NCI-H1930 (cell line): ENCODE measurements at regions not wholly inside any gene's neighbourhood (a gene's known extent, or its start where the extent isn't known, plus 50 kb on each side); places are given as distances from the start of the nearest gene placed in this dataset.

ENCODE experiments used
- DNase-seq, 2 experiments: peaks; one replicate each; lab custom pipeline; 2025; lab: John Stamatoyannopoulos, UW

DNA sequence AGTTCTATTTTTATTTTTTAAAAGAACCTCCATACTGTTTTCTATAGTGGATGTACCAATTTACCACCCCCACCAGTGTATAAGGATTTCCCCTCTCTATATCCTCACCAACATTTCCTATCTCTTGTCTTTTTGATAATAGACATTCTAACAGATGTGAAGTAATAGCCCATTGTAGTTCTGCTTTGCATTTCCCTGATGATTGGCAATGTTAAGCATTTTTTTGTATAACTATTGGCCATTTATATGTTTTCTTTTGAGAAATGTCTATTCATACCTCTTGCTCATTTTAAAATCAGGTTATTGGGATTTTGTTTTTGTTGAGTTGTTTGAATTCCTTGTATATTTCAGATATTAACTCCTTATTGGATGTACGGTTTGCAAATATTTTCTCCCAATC lies 251.1 kb upstream of the HTR2C start:
- no peak for DNase-seq

DNA sequence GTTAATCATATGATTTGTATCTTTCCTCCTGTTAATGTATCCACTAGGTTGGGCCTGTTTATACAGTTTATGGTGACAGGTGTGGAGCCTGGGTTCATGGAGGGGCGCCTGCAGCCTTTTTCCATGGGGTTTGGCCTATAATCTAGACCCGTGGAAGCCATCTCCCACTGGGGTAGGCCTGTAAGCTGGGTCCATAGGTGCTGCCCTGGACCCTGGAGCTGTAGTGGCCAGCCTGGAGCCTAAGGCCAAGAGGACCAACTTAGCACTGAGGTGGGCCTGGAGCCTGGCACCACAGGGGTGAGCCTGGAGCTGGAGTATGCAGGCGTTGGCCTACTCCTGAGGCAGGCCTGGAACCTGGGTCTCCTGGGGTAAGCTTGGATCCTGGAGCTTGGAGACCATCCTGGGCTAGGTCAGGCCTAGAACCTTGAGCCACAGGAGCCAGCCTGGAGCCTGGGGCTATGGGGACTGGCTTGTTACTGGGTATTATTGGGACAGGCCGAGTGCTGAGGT lies 249.4 kb upstream of the HTR2C start:
- no peak for DNase-seq

DNA sequence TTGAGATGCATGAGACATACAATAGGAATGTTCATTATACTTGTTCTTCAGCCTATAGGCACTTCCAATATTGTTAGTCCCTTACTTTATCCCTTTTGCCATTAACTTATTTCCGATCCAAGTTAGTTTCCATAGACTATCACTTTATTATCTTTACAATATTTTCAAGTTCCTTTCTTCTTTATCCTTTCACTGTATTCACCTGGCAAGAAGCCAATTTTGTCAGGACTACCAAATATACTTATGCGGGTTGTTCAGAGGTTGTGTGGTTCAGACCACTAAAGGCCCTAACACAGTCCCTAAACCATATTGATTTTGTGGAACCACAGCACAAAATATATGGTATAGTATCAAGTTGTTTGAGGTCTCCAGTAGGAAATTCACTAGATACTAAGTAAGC lies 245.0 kb upstream of the HTR2C start:
- DNase-seq = no peak

DNA sequence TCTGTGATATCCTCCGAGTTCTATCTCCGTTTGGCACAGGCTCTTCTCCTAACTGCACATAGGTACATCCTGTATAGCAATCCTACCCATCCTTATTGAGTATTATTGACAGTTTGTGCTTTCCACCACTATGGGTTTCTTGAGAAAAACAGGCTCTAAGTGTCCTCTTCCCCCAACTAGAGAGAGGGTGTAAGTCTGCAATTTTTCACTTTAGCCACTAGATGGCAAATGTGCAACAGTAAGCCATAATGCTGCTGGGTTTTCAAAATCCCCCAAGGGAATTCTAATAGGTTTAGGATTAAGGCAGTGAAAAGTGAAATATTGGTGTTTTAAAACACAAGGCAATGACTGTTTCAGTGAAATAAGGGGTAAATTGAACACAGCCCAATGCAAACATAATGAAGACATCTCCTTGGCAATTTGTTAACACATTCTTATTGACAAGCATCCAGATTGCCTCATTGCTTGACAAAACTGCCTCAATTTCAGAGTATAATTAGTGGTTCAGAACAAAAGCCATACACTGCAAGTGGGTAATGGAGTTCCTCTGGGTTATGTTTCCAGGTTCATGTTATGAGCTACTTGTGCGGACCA lies 239.0 kb upstream of the HTR2C start:
- peak; percentile 6 to 35 for DNase-seq

DNA sequence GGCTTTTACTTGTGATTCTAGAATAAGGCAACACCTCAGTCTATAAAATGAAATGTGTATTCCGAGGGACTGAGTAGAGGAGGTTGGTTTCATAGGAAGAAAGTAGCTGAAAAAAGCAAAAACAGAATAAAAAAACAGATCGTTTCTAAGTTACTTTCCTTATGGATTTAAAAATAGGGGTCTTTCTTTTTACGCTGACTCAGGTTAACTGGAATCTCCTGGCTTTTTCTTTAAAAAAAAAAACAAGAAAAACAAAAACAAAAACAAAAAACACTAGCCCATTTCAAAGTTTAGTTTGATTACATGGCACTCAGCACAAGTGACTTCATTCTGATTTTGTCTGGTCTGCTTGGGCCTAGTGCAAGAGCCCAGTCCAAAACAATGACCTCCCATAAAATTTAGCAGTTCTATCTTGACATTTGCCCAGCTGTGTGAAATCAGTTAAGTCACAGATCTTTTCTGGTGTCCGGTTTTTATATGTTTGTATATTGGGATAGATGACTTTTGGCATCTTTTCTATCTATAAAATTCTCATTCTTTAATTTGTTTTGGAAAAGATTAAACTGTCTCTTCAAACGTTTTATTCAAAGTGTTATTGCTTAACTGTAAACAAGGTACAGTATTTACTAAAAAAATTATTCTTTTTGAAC lies 222.7 kb upstream of the HTR2C start:
- no peak for DNase-seq

DNA sequence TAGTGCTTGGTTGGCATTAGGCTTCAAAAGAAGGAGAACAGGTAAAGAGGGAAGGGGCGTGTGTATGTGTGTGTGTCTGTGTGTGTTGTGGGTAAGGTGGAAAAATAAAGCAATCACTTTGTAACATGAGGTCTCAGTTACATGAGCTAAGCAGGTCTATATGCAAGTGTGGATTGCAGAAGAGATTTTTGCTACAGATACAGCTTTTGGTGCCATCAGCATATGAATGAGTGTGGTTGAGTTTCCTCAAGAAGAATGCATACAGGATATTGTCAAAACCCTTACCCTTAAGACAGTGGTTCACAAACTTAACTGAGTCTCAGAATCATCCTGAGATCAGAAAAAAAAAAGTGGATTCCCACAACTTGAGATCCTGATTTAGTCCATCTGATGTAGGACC lies 220.5 kb upstream of the HTR2C start:
- DNase-seq = no peak

DNA sequence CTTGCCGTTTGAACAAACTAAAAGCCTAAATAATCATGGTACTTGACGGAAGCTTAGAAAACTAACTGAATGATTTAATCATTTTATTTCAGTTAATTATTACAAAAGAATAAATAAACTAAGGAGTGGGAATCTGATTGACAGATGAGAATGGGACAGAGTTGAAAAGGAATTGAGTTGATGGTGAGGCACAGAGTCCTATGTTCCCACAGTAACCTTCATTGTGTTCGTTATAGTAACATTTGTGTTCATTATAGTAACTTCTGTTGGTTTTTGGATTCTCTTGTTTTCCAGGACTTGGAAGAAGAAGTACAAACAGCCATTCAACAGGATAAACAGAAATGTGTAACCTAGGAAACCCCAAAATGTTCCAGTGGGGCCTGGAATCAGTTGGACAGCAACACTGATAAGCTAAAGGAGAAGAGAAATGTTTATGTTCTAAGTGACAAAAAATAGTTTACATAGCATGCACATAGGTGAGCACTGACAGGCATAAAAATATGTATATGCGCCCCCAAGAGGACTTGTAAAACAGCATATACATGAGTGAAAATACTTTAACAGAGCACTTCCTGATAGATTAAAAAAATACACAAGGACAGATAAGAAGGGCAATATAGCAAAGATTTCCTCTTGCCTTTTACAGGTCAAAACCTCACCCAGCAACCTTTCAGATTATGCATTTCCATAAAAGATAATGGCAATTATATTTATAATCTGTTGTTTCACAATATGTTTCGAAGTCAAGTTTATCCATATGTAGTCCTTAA lies 218.6 kb upstream of the HTR2C start:
- DNase-seq = no peak

DNA sequence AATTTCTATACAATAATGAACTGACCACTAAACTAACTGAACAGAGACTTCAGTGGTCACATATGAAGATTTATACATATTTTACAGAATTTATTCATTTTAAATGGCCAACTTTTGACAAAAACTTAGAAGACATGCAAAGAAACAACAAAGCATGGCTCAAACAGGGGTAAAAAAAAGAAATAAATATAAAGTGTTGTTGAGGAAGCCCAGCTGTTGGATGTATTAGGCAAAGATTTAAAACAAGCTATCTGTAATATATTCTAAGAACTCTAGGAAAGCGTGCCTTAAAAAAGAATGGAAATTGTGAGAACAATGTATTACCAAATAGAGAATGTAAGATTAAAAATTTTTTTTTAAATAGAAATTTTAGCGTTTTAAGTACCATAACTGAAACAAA lies 210.9 kb upstream of the HTR2C start:
- DNase-seq = no peak

DNA sequence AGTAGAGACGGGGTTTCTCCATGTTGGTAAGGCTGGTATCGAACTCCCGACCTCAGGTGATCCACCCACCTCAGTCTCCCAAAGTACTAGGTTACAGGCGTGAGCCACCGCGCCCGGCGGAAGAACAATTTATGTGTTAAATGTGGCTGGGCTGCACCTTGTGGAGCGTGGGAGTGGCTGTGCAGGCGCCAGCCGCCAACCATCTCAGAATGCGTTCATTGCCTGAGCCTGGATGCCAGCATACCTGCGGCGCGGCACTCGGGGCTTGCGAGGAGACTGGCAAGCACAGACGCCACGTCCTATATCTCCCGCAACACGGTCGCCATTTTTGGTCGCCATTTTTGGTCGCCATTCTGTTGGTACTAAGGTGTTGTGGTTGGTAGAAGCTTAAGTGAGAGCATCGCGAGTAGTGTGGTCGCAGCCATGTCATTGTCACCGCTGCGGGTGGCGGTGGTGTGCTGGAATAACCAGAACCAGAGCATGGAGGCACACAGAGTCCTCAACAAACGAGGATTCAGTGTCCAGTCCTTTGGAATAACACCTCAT lies 193.6 kb upstream of the HTR2C start:
- no peak for DNase-seq
